ENCODE measurements at regions not wholly inside any gene's neighbourhood (a gene's known extent, or its start where the extent isn't known, plus 50 kb on each side); places are given as distances from the start of the nearest gene placed in this dataset.

GRCh38 chr6:137689377-137689776 is 177.7 kb upstream of the TNFAIP3 start:
- TF ChIP-seq ATF2 (IDR thresholded peaks at IDR 0.05; ENCODE audit: low read length) (no peak), NANOG (IDR thresholded peaks at IDR 0.05; ENCODE audit: insufficient read depth, low read depth, low read length, poor library complexity, severe bottlenecking) (no peak), TBP (IDR thresholded peaks at IDR 0.05; ENCODE audit: low read depth, low read length) (no peak), CHD1 (IDR thresholded peaks at IDR 0.05; ENCODE audit: low read depth, low read length) (no peak), KDM1A (IDR thresholded peaks at IDR 0.05; ENCODE audit: borderline replicate concordance, low read length) (no peak), SIRT6 (IDR thresholded peaks at IDR 0.05; ENCODE audit: low read length) (no peak), CBX5 (IDR thresholded peaks at IDR 0.05; ENCODE audit: low read depth, low read length) (no peak), SP4 (IDR thresholded peaks at IDR 0.05; ENCODE audit: low read length) (no peak), CHD2 (IDR thresholded peaks at IDR 0.05; ENCODE audit: low read length) (no peak), SIX5 (IDR thresholded peaks at IDR 0.05; ENCODE audit: low read depth, low read length) (no peak), BCL11A (IDR thresholded peaks at IDR 0.05; ENCODE audit: low read depth in 2 of 2, low read length in 2 of 2) (no peak), TAF7 (optimal IDR thresholded peaks at IDR 0.05; ENCODE audit: borderline replicate concordance, low read depth, low read length) (no peak), HDAC6 (IDR thresholded peaks at IDR 0.05; ENCODE audit: low read depth, low read length) (no peak)
- no peak overlapping the region for H3K14ac ChIP-seq (ENCODE audit: insufficient read length)
- WGBS, 2 experiments (ENCODE audit: extremely low coverage in 1 of 2, insufficient coverage in 1 of 2, insufficient read length in 1 of 2, insufficient replicate concordance in 2 of 2, low coverage in 1 of 2, low lambda C conversion rate in 2 of 2, missing lambda C conversion rate in 1 of 2): 91% methylated on average over 4 of the region's 4 CpGs; no CpG with 5 or more reads in 1 of the 2 experiments
- no peak overlapping the region for H3K56ac ChIP-seq (replicated peaks; ENCODE audit: insufficient read length, low read depth, low read length)
- no peaks in the 10 kb centered on the region for H3K23me2 ChIP-seq (ENCODE audit: low read depth, low read length)
- no peak overlapping the region for H3K27ac ChIP-seq (ENCODE audit: low read depth, low read length)
- no peaks in the 10 kb centered on the region for H3K4me1 ChIP-seq (replicated peaks in 1 of 4; ENCODE audit: control insufficient read depth in 3 of 4, insufficient read depth in 4 of 4, low read length in 3 of 4)
- H4K8ac ChIP-seq (ENCODE audit: extremely low read depth, insufficient read depth, low read length): no peak overlapping the region
- no peak overlapping the region for H3K23ac ChIP-seq (ENCODE audit: insufficient read length)
- H3K9ac ChIP-seq (replicated peaks in 1 of 4; ENCODE audit: extremely low read depth in 1 of 4, low read depth in 3 of 4, low read length in 3 of 4): no peak overlapping the region
- H2BK20ac ChIP-seq (ENCODE audit: low read length): no peak overlapping the region
- H3K36me3 ChIP-seq (ENCODE audit: control insufficient read depth in 2 of 4, insufficient read depth in 4 of 4, low read length in 3 of 4): no peaks in the 10 kb centered on the region
- H3K9me3 ChIP-seq (ENCODE audit: insufficient read depth in 2 of 2, low read depth in 1 of 2, low read length in 1 of 2): no peaks in the 10 kb centered on the region
- DNase-seq (ENCODE audit: low read depth in 1 of 2, low spot score in 2 of 2) (no peak), FAIRE-seq (no peak)
- no peak overlapping the region for H2BK12ac ChIP-seq (ENCODE audit: low read depth, low read length)
- no peaks in the 10 kb centered on the region for H4K20me1 ChIP-seq (replicated peaks in 1 of 2; ENCODE audit: control insufficient read depth in 1 of 2, insufficient read depth in 2 of 2, low read length in 2 of 2)
- no peak overlapping the region for H3K18ac ChIP-seq (ENCODE audit: extremely low read depth, low read length)
- H3K79me1 ChIP-seq (ENCODE audit: low read depth, low read length): no peaks in the 10 kb centered on the region
- H2BK5ac ChIP-seq (ENCODE audit: low read depth, low read length): no peak overlapping the region
- no peaks in the 10 kb centered on the region for H3K27me3 ChIP-seq (replicated peaks in 1 of 4; ENCODE audit: control insufficient read depth in 3 of 4, extremely low read depth in 1 of 4, insufficient read depth in 3 of 4, low read length in 3 of 4)
- no peak overlapping the region for H2BK15ac ChIP-seq (ENCODE audit: low read length)
- H2AFZ ChIP-seq (ENCODE audit: low read length): no peak overlapping the region
- no peak overlapping the region for H4K91ac ChIP-seq (replicated peaks; ENCODE audit: insufficient read length, low read length)
- CTCF ChIA-PET (ENCODE audit: partially characterized antibody): interaction anchor here (0.5 kb wide), 1 partner anchor 1053 kb away, joined by 3 read pairs; no protein-coding TSS in a partner anchor
- H2BK120ac ChIP-seq (replicated peaks; ENCODE audit: low read depth, low read length): no peak overlapping the region
- POLR2A ChIA-PET (ENCODE audit: partially characterized antibody): no interaction called here
- no peak overlapping the region for H3K4me2 ChIP-seq (ENCODE audit: insufficient read depth in 1 of 2, low read depth in 2 of 2, low read length in 2 of 2)
- no peak overlapping the region for H2AK5ac ChIP-seq (ENCODE audit: low read depth, low read length)
- no peak overlapping the region for H3K4me3 ChIP-seq (ENCODE audit: extremely low read depth in 1 of 4, insufficient read depth in 2 of 4, low read depth in 3 of 4, low read length in 4 of 4)
- no peak overlapping the region for H3K4ac ChIP-seq (replicated peaks; ENCODE audit: insufficient read length, low read depth, low read length)
- no peaks in the 10 kb centered on the region for H3K79me2 ChIP-seq (ENCODE audit: control insufficient read depth in 1 of 2, insufficient read depth in 2 of 2, low read length in 2 of 2)
- no peak overlapping the region for H4K5ac ChIP-seq (ENCODE audit: insufficient read length, low read depth, low read length)

Data from H1 (cell line).